ENCODE measurements at regions not wholly inside any gene's neighbourhood (a gene's known extent, or its start where the extent isn't known, plus 50 kb on each side); places are given as distances from the start of the nearest gene placed in this dataset.

DNA sequence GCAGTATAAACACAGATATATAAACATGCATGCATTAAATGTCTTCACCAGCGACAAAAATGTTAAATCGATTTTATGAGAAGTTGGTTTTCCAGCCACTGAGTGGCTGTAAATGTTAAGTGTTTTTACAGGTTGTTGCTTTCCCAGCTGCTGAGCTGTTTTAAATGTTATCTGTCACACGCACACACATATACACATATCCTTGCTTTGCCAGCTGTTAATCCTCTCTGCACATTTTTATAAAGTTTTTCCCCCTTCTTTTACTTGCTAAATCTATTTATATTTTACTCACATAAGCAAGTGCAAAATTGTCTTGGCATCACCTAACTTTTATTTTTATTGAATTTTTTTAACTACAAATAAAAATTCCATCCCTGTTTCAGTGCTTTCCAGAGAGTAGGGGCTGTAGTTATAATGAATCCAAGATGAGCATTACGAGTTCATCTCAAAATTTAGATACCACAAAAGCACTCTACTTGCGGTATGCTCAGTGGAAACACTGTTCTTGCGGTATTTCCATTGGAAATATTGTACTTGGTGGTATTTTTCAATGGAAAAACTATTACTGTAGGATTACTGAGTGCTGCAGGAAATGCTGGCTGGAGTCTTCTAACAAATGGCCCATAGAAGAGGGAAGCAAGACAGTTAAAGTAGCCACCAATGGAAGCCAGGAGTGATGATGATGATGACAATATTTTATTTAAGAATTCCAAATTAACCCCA, 124.9 kb upstream of the KCNJ16 start:
- Histone ChIP-seq H3K4me3 (no peak overlapping the region), H3K9me3 (no peaks in the 10 kb centered on the region), H3K27me3 (no peaks in the 10 kb centered on the region), H3K27ac (no peak overlapping the region), H3K4me1 (peaks cover 3 to 32% (median 4%) of the 10 kb centered on the region in 3 donors), H3K36me3 (no peaks in the 10 kb centered on the region)
- WGBS, 2 donors (ENCODE audit: low coverage in 1 of 2): 33 to 36% methylated on average over 6 of the region's 6 CpGs
- no peak for TF ChIP-seq EP300 (IDR thresholded peaks at IDR 0.05)
- TF ChIP-seq POLR2AphosphoS5 (IDR thresholded peaks at IDR 0.05): no peak
- TF ChIP-seq POLR2A (IDR thresholded peaks at IDR 0.05): no peak
- TF ChIP-seq, protein P1, sequence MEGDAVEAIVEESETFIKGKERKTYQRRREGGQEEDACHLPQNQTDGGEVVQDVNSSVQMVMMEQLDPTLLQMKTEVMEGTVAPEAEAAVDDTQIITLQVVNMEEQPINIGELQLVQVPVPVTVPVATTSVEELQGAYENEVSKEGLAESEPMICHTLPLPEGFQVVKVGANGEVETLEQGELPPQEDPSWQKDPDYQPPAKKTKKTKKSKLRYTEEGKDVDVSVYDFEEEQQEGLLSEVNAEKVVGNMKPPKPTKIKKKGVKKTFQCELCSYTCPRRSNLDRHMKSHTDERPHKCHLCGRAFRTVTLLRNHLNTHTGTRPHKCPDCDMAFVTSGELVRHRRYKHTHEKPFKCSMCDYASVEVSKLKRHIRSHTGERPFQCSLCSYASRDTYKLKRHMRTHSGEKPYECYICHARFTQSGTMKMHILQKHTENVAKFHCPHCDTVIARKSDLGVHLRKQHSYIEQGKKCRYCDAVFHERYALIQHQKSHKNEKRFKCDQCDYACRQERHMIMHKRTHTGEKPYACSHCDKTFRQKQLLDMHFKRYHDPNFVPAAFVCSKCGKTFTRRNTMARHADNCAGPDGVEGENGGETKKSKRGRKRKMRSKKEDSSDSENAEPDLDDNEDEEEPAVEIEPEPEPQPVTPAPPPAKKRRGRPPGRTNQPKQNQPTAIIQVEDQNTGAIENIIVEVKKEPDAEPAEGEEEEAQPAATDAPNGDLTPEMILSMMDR (IDR thresholded peaks at IDR 0.05): no peak
- ATAC-seq: no peak

DNA sequence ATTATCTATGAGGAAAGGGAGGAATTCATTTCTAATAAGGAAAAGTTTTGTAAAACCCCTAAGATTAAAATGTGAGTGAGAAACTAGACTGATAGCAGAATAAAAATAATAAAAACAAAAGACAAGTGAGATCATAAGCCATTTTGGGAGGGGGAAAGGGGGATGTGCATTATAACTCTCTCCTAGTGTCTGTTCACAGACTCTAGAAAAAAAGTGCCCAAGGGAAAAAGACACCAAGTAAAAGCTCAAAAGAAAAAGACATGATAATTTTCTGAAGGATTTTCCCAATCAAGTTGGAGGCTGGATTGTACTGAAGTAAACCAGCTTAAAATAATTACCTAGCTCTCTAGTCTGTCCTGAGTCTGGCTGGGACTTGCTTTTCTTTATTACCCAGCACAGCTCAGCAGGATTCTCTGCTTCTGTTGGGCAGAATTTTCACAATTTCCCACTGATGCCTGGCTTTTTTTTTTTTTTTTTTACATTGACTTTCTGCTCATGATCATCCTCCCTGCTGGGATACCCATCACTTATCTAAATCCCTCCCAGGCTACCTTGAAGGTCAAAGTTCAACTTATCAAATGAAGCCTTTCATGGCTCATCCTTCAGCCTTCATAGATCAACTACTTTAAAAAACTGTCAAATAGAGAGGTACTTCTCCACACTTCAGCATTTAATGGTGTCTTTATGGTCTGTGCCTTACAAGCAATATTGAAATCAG, 124.2 kb upstream of the KCNJ16 start:
- Histone ChIP-seq H3K4me1 (peaks cover 0 to 25% (median 2%) of the 10 kb centered on the region in 3 donors), H3K27me3 (no peaks in the 10 kb centered on the region), H3K4me3 (no peak overlapping the region), H3K9me3 (no peaks in the 10 kb centered on the region), H3K36me3 (no peaks in the 10 kb centered on the region), H3K27ac (no peak overlapping the region)
- TF ChIP-seq POLR2AphosphoS5 (IDR thresholded peaks at IDR 0.05) (no peak), POLR2A (IDR thresholded peaks at IDR 0.05) (no peak), EP300 (IDR thresholded peaks at IDR 0.05) (no peak)
- TF ChIP-seq, protein P1 (IDR thresholded peaks at IDR 0.05): no peak
- ATAC-seq: no peak

DNA sequence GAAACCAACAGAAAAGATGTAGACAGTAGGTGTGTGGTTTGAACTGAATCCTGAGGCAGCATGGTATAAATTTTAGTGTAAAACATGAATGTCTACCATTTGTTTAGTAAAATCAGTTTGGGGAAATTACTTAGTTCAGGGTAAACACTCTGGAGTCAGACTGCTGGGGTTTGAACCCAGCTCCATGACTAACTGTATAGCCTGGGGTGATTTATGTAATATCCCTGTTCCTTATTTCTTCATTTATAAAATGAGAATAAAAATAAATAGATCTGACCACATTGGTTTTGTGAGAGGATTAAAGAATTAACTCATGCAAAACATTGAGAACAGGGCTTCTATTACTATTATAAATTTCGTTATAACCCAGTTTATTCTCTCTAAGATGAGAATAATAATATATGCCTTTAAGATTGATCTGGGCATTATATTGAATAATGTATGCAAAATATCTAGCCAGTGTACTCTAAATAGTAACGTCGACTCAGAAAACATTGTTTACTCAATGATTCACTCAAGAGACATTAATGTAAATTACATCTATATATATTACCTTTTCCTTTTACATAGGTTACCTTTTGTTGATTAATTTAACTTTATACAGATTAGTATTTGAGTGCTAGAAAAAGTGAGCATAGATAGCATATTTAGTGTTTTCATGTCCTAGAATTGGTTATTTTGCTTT, 120.6 kb upstream of the KCNJ16 start:
- H3K36me3 ChIP-seq: no peaks in the 10 kb centered on the region
- 54 to 64% methylated on average over 3 of the region's 3 CpGs for WGBS, 2 donors (ENCODE audit: low coverage in 1 of 2)
- TF ChIP-seq EP300 (IDR thresholded peaks at IDR 0.05) (no peak), POLR2AphosphoS5 (IDR thresholded peaks at IDR 0.05) (no peak), POLR2A (IDR thresholded peaks at IDR 0.05) (no peak)
- TF ChIP-seq, protein P1 (IDR thresholded peaks at IDR 0.05): no peak
- peaks cover 0 to 18% (median 0%) of the 10 kb centered on the region in 3 donors for H3K4me1 ChIP-seq
- no peak overlapping the region for H3K27ac ChIP-seq
- H3K9me3 ChIP-seq: no peaks in the 10 kb centered on the region
- H3K27me3 ChIP-seq: no peaks in the 10 kb centered on the region
- ATAC-seq: no peak
- no peak overlapping the region for H3K4me3 ChIP-seq

DNA sequence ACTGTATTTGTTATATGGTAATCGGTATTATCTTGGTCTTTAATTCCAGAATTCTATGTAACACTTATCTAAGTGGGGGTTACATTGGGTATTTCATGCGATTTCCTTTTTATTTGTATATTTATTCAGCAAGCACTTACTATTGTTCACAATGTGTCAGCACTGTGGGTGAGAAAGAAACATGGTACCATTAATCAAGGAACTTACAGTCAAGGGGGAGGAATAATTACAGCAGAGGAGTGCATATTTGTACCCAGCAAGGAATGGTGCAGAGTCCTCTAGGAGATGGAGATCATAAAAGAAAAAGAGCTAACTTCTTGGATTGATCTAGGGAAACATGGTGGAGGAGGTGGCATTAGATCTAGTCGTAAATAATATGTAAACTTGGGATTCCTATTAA, 117.0 kb upstream of the KCNJ16 start:
- Histone ChIP-seq H3K9me3 (no peaks in the 10 kb centered on the region), H3K27ac (no peak overlapping the region), H3K27me3 (no peaks in the 10 kb centered on the region), H3K36me3 (no peaks in the 10 kb centered on the region), H3K4me3 (no peak overlapping the region), H3K4me1 (peaks cover 0 to 39% (median 16%) of the 10 kb centered on the region in 3 donors)
- 37 to 77% methylated on average over 2 to 3 of the region's 3 CpGs for WGBS, 2 donors (ENCODE audit: low coverage in 1 of 2)
- TF ChIP-seq, protein P1 (IDR thresholded peaks at IDR 0.05): no peak
- TF ChIP-seq POLR2A (IDR thresholded peaks at IDR 0.05) (no peak), EP300 (IDR thresholded peaks at IDR 0.05) (no peak), POLR2AphosphoS5 (IDR thresholded peaks at IDR 0.05) (no peak)
- ATAC-seq: no peak

Measured in gastroesophageal sphincter (tissue), 4 donors.